ENCODE measurements at regions not wholly inside any gene's neighbourhood (a gene's known extent, or its start where the extent isn't known, plus 50 kb on each side); places are given as distances from the start of the nearest gene placed in this dataset.

- Histone ChIP-seq H3K27ac (replicated peaks) (no peak overlapping the region), H3K9me3 (replicated peaks) (peaks cover 24% of the 10 kb centered on the region), H3K4me3 (no peak overlapping the region), H3K4me1 (no peaks in the 10 kb centered on the region), H3K36me3 (no peaks in the 10 kb centered on the region), H3K27me3 (ENCODE audit: low read depth) (no peaks in the 10 kb centered on the region)
- no peak for DNase-seq
- intact Hi-C loops (cut with micrococcal nuclease): no loop called here
- TF ChIP-seq CTCF (IDR thresholded peaks at IDR 0.05; ENCODE audit: borderline replicate concordance): no peak
Measured at GRCh38 chr9:134251296-134252069, 74.8 kb upstream of the RXRA start.

- DNase-seq: no peak
- no peaks in the 10 kb centered on the region for H3K27me3 ChIP-seq (ENCODE audit: low read depth)
- intact Hi-C loops (cut with micrococcal nuclease): no loop called here
- no peak overlapping the region for H3K27ac ChIP-seq (replicated peaks)
- H3K4me3 ChIP-seq: no peak overlapping the region
- H3K4me1 ChIP-seq: no peaks in the 10 kb centered on the region
- no peak for TF ChIP-seq CTCF (IDR thresholded peaks at IDR 0.05; ENCODE audit: borderline replicate concordance)
- no peaks in the 10 kb centered on the region for H3K36me3 ChIP-seq
- peaks cover 19% of the 10 kb centered on the region for H3K9me3 ChIP-seq (replicated peaks)
Measured at GRCh38 chr9:134252084-134252830, 74.0 kb upstream of the RXRA start.

- Histone ChIP-seq H3K4me1 (peaks cover 5% of the 10 kb centered on the region), H3K27ac (replicated peaks) (no peak overlapping the region), H3K36me3 (no peaks in the 10 kb centered on the region), H3K27me3 (ENCODE audit: low read depth) (no peaks in the 10 kb centered on the region), H3K4me3 (no peak overlapping the region), H3K9me3 (replicated peaks) (peaks cover 5% of the 10 kb centered on the region)
- no peak for TF ChIP-seq CTCF (IDR thresholded peaks at IDR 0.05; ENCODE audit: borderline replicate concordance)
- no peak for DNase-seq
- intact Hi-C loops (cut with micrococcal nuclease): no loop called here
Measured at GRCh38 chr9:134253606-134254205, 72.5 kb upstream of the RXRA start.

GRCh38 chr9:134258332-134258731, 67.9 kb upstream of the RXRA start:
- no peaks in the 10 kb centered on the region for H3K36me3 ChIP-seq
- TF ChIP-seq CTCF (IDR thresholded peaks at IDR 0.05; ENCODE audit: borderline replicate concordance): no peak
- intact Hi-C loops (cut with micrococcal nuclease): no loop called here
- H3K4me1 ChIP-seq: peaks cover 11% of the 10 kb centered on the region
- H3K27me3 ChIP-seq (ENCODE audit: low read depth): no peaks in the 10 kb centered on the region
- no peak overlapping the region for H3K27ac ChIP-seq (replicated peaks)
- H3K9me3 ChIP-seq (replicated peaks): no peaks in the 10 kb centered on the region
- no peak overlapping the region for H3K4me3 ChIP-seq
- DNase-seq: no peak

GRCh38 chr9:134258828-134259546, 67.3 kb upstream of the RXRA start:
- Histone ChIP-seq H3K27me3 (ENCODE audit: low read depth) (no peaks in the 10 kb centered on the region), H3K27ac (replicated peaks) (no peak overlapping the region), H3K9me3 (replicated peaks) (no peaks in the 10 kb centered on the region), H3K4me1 (peaks cover 11% of the 10 kb centered on the region), H3K36me3 (no peaks in the 10 kb centered on the region), H3K4me3 (no peak overlapping the region)
- no peak for TF ChIP-seq CTCF (IDR thresholded peaks at IDR 0.05; ENCODE audit: borderline replicate concordance)
- DNase-seq: peak; percentile 71
- intact Hi-C loops (cut with micrococcal nuclease): no loop called here
